CD4-positive, alpha-beta memory T cell (primary cell): ENCODE measurements at regions not wholly inside any gene's neighbourhood (a gene's known extent, or its start where the extent isn't known, plus 50 kb on each side); places are given as distances from the start of the nearest gene placed in this dataset.

Experiments
- CTCF ChIA-PET: fragments of 350-600 bp; sonication (Branson Sonifier 250); formaldehyde crosslinking; loops from one replicate; lab custom pipeline; 2021; ENCODE audit warnings: inconsistent platforms; ENCODE audit not compliant: partially characterized antibody; lab: Charles Lee
- POLR2A ChIA-PET: fragments of 350-600 bp; sonication (Branson Sonifier 250); formaldehyde crosslinking; loops from one replicate; lab custom pipeline; 2021; ENCODE audit not compliant: partially characterized antibody; lab: Charles Lee
- DNase-seq, 5 donors: peaks; one replicate each; pipeline versions ENCODE4 v3.0.0 to v3.0.0-alpha.2; 2020 to 2022; ENCODE audit warnings: mixed read lengths in 1 of 5
- H3K27ac ChIP-seq: one replicate; pipeline ENCODE4 v1.7.0; 2013; ENCODE audit warnings: low read depth, low read length
- H3K27me3 ChIP-seq: 2 replicates; pipeline ENCODE4 v1.7.0; 2013; ENCODE audit warnings: mild to moderate bottlenecking, low read length, moderate library complexity; ENCODE audit not compliant: insufficient read depth
- H3K36me3 ChIP-seq: 2 replicates; pipeline ENCODE4 v1.7.0; 2013; ENCODE audit warnings: mild to moderate bottlenecking, low read length, moderate library complexity; ENCODE audit not compliant: insufficient read depth
- H3K4me1 ChIP-seq: 2 replicates; pipeline ENCODE4 v1.7.0; 2013; ENCODE audit warnings: mild to moderate bottlenecking, low read length, moderate library complexity; ENCODE audit not compliant: insufficient read depth
- H3K4me3 ChIP-seq, 2 donors: one replicate each; pipeline ENCODE4 v1.7.0; 2013; ENCODE audit warnings: low read length in 2 of 2, mild to moderate bottlenecking in 1 of 2
- H3K9me3 ChIP-seq, 2 donors: one replicate each; pipeline ENCODE4 v1.7.0; 2013; ENCODE audit warnings: low read length in 2 of 2, control low read depth in 1 of 2; ENCODE audit not compliant: control insufficient read depth in 1 of 2
- H3K27ac Mint-ChIP-seq, 7 donors: one replicate each; pipeline ENCODE4 v1.8.0; 2020 to 2021; ENCODE audit warnings: mixed read lengths in 7 of 7, mild to moderate bottlenecking in 6 of 7, inconsistent platforms in 3 of 7, moderate library complexity in 3 of 7
- H3K27me3 Mint-ChIP-seq, 2 donors: one replicate each; pipeline ENCODE4 v1.8.0; 2020 to 2021; ENCODE audit warnings: mixed read lengths in 2 of 2
- H3K36me3 Mint-ChIP-seq, 2 donors: one replicate each; pipeline ENCODE4 v1.8.0; 2020 to 2021; ENCODE audit warnings: mixed read lengths in 2 of 2, inconsistent platforms in 1 of 2, mild to moderate bottlenecking in 1 of 2
- H3K4me1 Mint-ChIP-seq, 4 donors: one replicate each; pipeline ENCODE4 v1.8.0; 2020 to 2021; ENCODE audit warnings: mixed read lengths in 4 of 4, mild to moderate bottlenecking in 1 of 4
- H3K4me3 Mint-ChIP-seq, 8 donors: one replicate each; pipeline ENCODE4 v1.8.0; 2020 to 2021; ENCODE audit warnings: mixed read lengths in 8 of 8, mild to moderate bottlenecking in 7 of 8, moderate library complexity in 6 of 8, inconsistent platforms in 3 of 8
- H3K9me3 Mint-ChIP-seq, 8 donors: one replicate each; pipeline ENCODE4 v1.8.0; 2020 to 2021; ENCODE audit warnings: mixed read lengths in 8 of 8, mild to moderate bottlenecking in 5 of 8, inconsistent platforms in 3 of 8, moderate library complexity in 1 of 8
- intact Hi-C: fragments of 100-400 bp; cut with micrococcal nuclease; formaldehyde crosslinking; loops from one replicate; pipeline ENCODE4 v1.15.1; 2023

- Histone ChIP-seq H3K4me3 (no peak overlapping the region), H3K4me1 (peaks cover 21% of the 10 kb centered on the region), H3K9me3 (no peaks in the 10 kb centered on the region), H3K36me3 (no peaks in the 10 kb centered on the region), H3K27ac (no peak overlapping the region), H3K27me3 (no peaks in the 10 kb centered on the region)
- DNase-seq, result no peak
- intact Hi-C loops, result no loop called here
- H3K27me3 Mint-ChIP-seq, result no peaks in the 10 kb centered on the region
- peaks cover 0 to 3% (median 0%) of the 10 kb centered on the region in 8 donors for H3K9me3 Mint-ChIP-seq
- POLR2A ChIA-PET, result interaction anchor here (0.6 to 2.5 kb wide), 2 partner anchors 32 to 180 kb away, joined by 3 to 34 read pairs; partner anchors contain the start of gene ACVR2A
- H3K4me3 Mint-ChIP-seq, result peak overlapping the region in 2 of 8 donors; percentile 17 to 54
- CTCF ChIA-PET, result interaction anchor here (0.8 to 1.2 kb wide), 2 partner anchors 9 to 12 kb away, joined by 3 read pairs; no protein-coding TSS in a partner anchor
- H3K36me3 Mint-ChIP-seq, result peaks cover 0 to 2% of the 10 kb centered on the region in 2 donors
- peaks cover 30 to 50% (median 40%) of the 10 kb centered on the region in 4 donors for H3K4me1 Mint-ChIP-seq
- peak overlapping the region in 6 of 7 donors; percentile 24 to 76 (median 56) for H3K27ac Mint-ChIP-seq
These were observed 179.7 kb upstream of the ACVR2A start for GRCh38 chr2:147665105-147665504.

- ChIA-PET POLR2A (interaction anchor here (0.9 to 2.5 kb wide), 19 partner anchors 8 to 861 kb away, joined by 3 to 34 read pairs (median 5); partner anchors contain the start of genes ACVR2A, MBD5 and ORC4), CTCF (interaction anchor here (0.6 to 1.6 kb wide), 5 partner anchors 10 to 1908 kb away, joined by 3 to 4 read pairs (median 3); no protein-coding TSS in a partner anchor)
- Histone ChIP-seq H3K4me1 (peaks cover 21% of the 10 kb centered on the region), H3K27me3 (no peaks in the 10 kb centered on the region), H3K27ac (peak overlapping the region; percentile 57), H3K4me3 (peak overlapping the region in 1 of 2 donors; percentile 54), H3K36me3 (no peaks in the 10 kb centered on the region), H3K9me3 (no peaks in the 10 kb centered on the region)
- H3K36me3 Mint-ChIP-seq, result peaks cover 2% of the 10 kb centered on the region in 2 donors
- H3K27ac Mint-ChIP-seq, result peak overlapping the region; percentile 81 to 96 (median 93)
- peak in 2 of 5 donors; percentile 38 to 39 for DNase-seq
- peaks cover 0 to 3% (median 0%) of the 10 kb centered on the region in 8 donors for H3K9me3 Mint-ChIP-seq
- H3K27me3 Mint-ChIP-seq, result no peaks in the 10 kb centered on the region
- intact Hi-C loops, result loop anchor here (1.0 to 5.0 kb wide), 5 partner anchors 42 to 367 kb away; no protein-coding TSS in a partner anchor
- peak overlapping the region; percentile 76 to 90 (median 85) for H3K4me3 Mint-ChIP-seq
- peaks cover 34 to 55% (median 45%) of the 10 kb centered on the region in 4 donors for H3K4me1 Mint-ChIP-seq
These were observed 180.9 kb upstream of the ACVR2A start for GRCh38 chr2:147663962-147664361.

- intact Hi-C loops, result loop anchor here (1.0 to 5.0 kb wide), 5 partner anchors 41 to 366 kb away; no protein-coding TSS in a partner anchor
- Mint-ChIP-seq H3K9me3 (peaks cover 0 to 3% (median 0%) of the 10 kb centered on the region in 8 donors), H3K36me3 (peaks cover 2 to 5% of the 10 kb centered on the region in 2 donors), H3K27me3 (no peaks in the 10 kb centered on the region), H3K4me3 (peak overlapping the region; percentile 76 to 90 (median 85)), H3K27ac (peak overlapping the region; percentile 81 to 96 (median 93)), H3K4me1 (peaks cover 34 to 56% (median 45%) of the 10 kb centered on the region in 4 donors)
- H3K27me3 ChIP-seq, result no peaks in the 10 kb centered on the region
- ChIA-PET CTCF (interaction anchor here (0.6 to 1.6 kb wide), 5 partner anchors 11 to 1909 kb away, joined by 3 to 4 read pairs (median 3); no protein-coding TSS in a partner anchor), POLR2A (interaction anchor here (0.9 to 2.5 kb wide), 20 partner anchors 9 to 983 kb away, joined by 3 to 34 read pairs (median 5); partner anchors contain the start of genes ACVR2A, MBD5 and ORC4)
- H3K4me3 ChIP-seq, result peak overlapping the region; percentile 3 to 54
- no peaks in the 10 kb centered on the region for H3K36me3 ChIP-seq
- peaks cover 21% of the 10 kb centered on the region for H3K4me1 ChIP-seq
- H3K27ac ChIP-seq, result peak overlapping the region; percentile 57
- no peaks in the 10 kb centered on the region for H3K9me3 ChIP-seq
- peak; percentile 42 to 78 (median 66) for DNase-seq
These were observed 181.5 kb upstream of the ACVR2A start for GRCh38 chr2:147663153-147663961.

- CTCF ChIA-PET, result no interaction called here
- H3K4me3 ChIP-seq, result no peak overlapping the region
- Mint-ChIP-seq H3K4me3 (peak overlapping the region in 5 of 8 donors; percentile 1 to 90 (median 47)), H3K27me3 (no peaks in the 10 kb centered on the region), H3K36me3 (peaks cover 2 to 5% of the 10 kb centered on the region in 2 donors), H3K27ac (peak overlapping the region; percentile 81 to 96 (median 93)), H3K9me3 (peaks cover 0 to 3% (median 0%) of the 10 kb centered on the region in 8 donors), H3K4me1 (peaks cover 34 to 56% (median 45%) of the 10 kb centered on the region in 4 donors)
- H3K27ac ChIP-seq, result no peak overlapping the region
- no peak for DNase-seq
- no peaks in the 10 kb centered on the region for H3K36me3 ChIP-seq
- intact Hi-C loops, result loop anchor here (2.0 to 5.0 kb wide), 4 partner anchors 40 to 365 kb away; no protein-coding TSS in a partner anchor
- no peaks in the 10 kb centered on the region for H3K27me3 ChIP-seq
- POLR2A ChIA-PET, result interaction anchor here (2.4 kb wide), 1 partner anchor 365 kb away, joined by 16 read pairs; no protein-coding TSS in a partner anchor
- H3K4me1 ChIP-seq, result peaks cover 21% of the 10 kb centered on the region
- no peaks in the 10 kb centered on the region for H3K9me3 ChIP-seq
These were observed 182.6 kb upstream of the ACVR2A start for GRCh38 chr2:147662221-147662620.

GRCh38 chr2:147660680-147661079, 184.1 kb upstream of the ACVR2A start:
- Mint-ChIP-seq H3K36me3 (peaks cover 2 to 5% of the 10 kb centered on the region in 2 donors), H3K27ac (peak overlapping the region in 1 of 7 donors; percentile 58), H3K27me3 (no peaks in the 10 kb centered on the region), H3K4me1 (peaks cover 34 to 55% (median 45%) of the 10 kb centered on the region in 4 donors), H3K4me3 (no peak overlapping the region), H3K9me3 (peaks cover 0 to 2% (median 0%) of the 10 kb centered on the region in 8 donors)
- intact Hi-C loops, result loop anchor here (5.0 kb wide), 3 partner anchors 38 to 363 kb away; no protein-coding TSS in a partner anchor
- CTCF ChIA-PET, result no interaction called here
- no peaks in the 10 kb centered on the region for H3K9me3 ChIP-seq
- H3K4me1 ChIP-seq, result peaks cover 21% of the 10 kb centered on the region
- no peaks in the 10 kb centered on the region for H3K36me3 ChIP-seq
- no peak overlapping the region for H3K4me3 ChIP-seq
- POLR2A ChIA-PET, result no interaction called here
- no peaks in the 10 kb centered on the region for H3K27me3 ChIP-seq
- H3K27ac ChIP-seq, result no peak overlapping the region
- no peak for DNase-seq

GRCh38 chr2:147659051-147659450, 185.8 kb upstream of the ACVR2A start:
- H3K36me3 ChIP-seq, result no peaks in the 10 kb centered on the region
- H3K4me3 ChIP-seq, result no peak overlapping the region
- H3K27me3 ChIP-seq, result no peaks in the 10 kb centered on the region
- DNase-seq, result no peak
- Mint-ChIP-seq H3K4me1 (peaks cover 28 to 49% (median 41%) of the 10 kb centered on the region in 4 donors), H3K9me3 (peaks cover 0 to 2% (median 0%) of the 10 kb centered on the region in 8 donors), H3K27ac (peak overlapping the region in 1 of 7 donors; percentile 25), H3K36me3 (peaks cover 2 to 5% of the 10 kb centered on the region in 2 donors), H3K27me3 (no peaks in the 10 kb centered on the region), H3K4me3 (no peak overlapping the region)
- ChIA-PET POLR2A (no interaction called here), CTCF (no interaction called here)
- H3K27ac ChIP-seq, result no peak overlapping the region
- intact Hi-C loops, result no loop called here
- peaks cover 15% of the 10 kb centered on the region for H3K4me1 ChIP-seq
- no peaks in the 10 kb centered on the region for H3K9me3 ChIP-seq
